Suprapubic skin (tissue), 4 donors: ENCODE measurements at regions not wholly inside any gene's neighbourhood (a gene's known extent, or its start where the extent isn't known, plus 50 kb on each side); places are given as distances from the start of the nearest gene placed in this dataset.

Experiments
- DNase-seq, 2 donors: peaks; one replicate each; pipeline ENCODE4 v3.0.0-alpha.2; 2019; ENCODE audit warnings: low spot score in 2 of 2
- H3K27ac ChIP-seq: fragments of 200-600 bp; sonication (generic); one replicate; pipeline ENCODE4 v1.5.1; 2019
- H3K27me3 ChIP-seq: fragments of 200-600 bp; sonication (generic); one replicate; pipeline ENCODE4 v1.5.1; 2019
- H3K36me3 ChIP-seq: fragments of 200-600 bp; sonication (generic); one replicate; pipeline ENCODE4 v1.5.1; 2019
- H3K4me1 ChIP-seq: fragments of 200-600 bp; sonication (generic); one replicate; pipeline ENCODE4 v1.5.1; 2019
- H3K4me3 ChIP-seq: fragments of 200-600 bp; sonication (generic); one replicate; pipeline ENCODE4 v1.5.1; 2019; ENCODE audit warnings: mild to moderate bottlenecking
- H3K9me3 ChIP-seq: fragments of 200-600 bp; sonication (generic); one replicate; pipeline ENCODE4 v1.5.1; 2019
- EP300 ChIP-seq: sonication (generic); formaldehyde crosslinking; IDR thresholded peaks from one replicate; pipeline ENCODE4 v1.6.1; 2017; ENCODE audit warnings: antibody characterized with exemption
- POLR2A ChIP-seq, 2 donors: fragments of 450-650 bp; IDR thresholded peaks; one replicate each; pipeline ENCODE4 v1.6.1; 2017; ENCODE audit warnings: antibody characterized with exemption in 2 of 2, mild to moderate bottlenecking in 2 of 2, moderate library complexity in 2 of 2
- POLR2AphosphoS5 ChIP-seq, 3 donors: sonication (generic); formaldehyde crosslinking; IDR thresholded peaks; one replicate each; pipeline ENCODE4 v1.6.1; 2017; ENCODE audit warnings: antibody characterized with exemption in 3 of 3
- WGBS: methylation state at CpG from one replicate; pipeline ENCODE4 v1.1.5; 2018; 5-methylcytosine and 5-hydroxymethylcytosine counted together
- TF ChIP-seq, protein P1 (sequence below), 2 donors: fragments of 200-600 bp in 1 of 2; fragments of 450-650 bp in 1 of 2; sonication (generic) in 1 of 2; IDR thresholded peaks; one replicate each; pipeline ENCODE4 v1.5.1; 2016 to 2019; ENCODE audit warnings: antibody characterized with exemption in 2 of 2, mild to moderate bottlenecking in 1 of 2, moderate library complexity in 1 of 2

- TF ChIP-seq EP300 (no peak), POLR2AphosphoS5 (IDR thresholded peaks at IDR 0.05) (no peak), POLR2A (IDR thresholded peaks at IDR 0.05) (no peak)
- TF ChIP-seq, protein P1, sequence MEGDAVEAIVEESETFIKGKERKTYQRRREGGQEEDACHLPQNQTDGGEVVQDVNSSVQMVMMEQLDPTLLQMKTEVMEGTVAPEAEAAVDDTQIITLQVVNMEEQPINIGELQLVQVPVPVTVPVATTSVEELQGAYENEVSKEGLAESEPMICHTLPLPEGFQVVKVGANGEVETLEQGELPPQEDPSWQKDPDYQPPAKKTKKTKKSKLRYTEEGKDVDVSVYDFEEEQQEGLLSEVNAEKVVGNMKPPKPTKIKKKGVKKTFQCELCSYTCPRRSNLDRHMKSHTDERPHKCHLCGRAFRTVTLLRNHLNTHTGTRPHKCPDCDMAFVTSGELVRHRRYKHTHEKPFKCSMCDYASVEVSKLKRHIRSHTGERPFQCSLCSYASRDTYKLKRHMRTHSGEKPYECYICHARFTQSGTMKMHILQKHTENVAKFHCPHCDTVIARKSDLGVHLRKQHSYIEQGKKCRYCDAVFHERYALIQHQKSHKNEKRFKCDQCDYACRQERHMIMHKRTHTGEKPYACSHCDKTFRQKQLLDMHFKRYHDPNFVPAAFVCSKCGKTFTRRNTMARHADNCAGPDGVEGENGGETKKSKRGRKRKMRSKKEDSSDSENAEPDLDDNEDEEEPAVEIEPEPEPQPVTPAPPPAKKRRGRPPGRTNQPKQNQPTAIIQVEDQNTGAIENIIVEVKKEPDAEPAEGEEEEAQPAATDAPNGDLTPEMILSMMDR (IDR thresholded peaks at IDR 0.05): no peak
- no peak overlapping the region for H3K4me3 ChIP-seq
- no peak for DNase-seq
- peaks cover 2% of the 10 kb centered on the region for H3K9me3 ChIP-seq
- no peaks in the 10 kb centered on the region for H3K4me1 ChIP-seq
- no peaks in the 10 kb centered on the region for H3K27me3 ChIP-seq
- WGBS: 91% methylated on average over 16 of the region's 27 CpGs
- no peaks in the 10 kb centered on the region for H3K36me3 ChIP-seq
- no peak overlapping the region for H3K27ac ChIP-seq
These were observed 590.9 kb upstream of the SLITRK5 start for GRCh38 chr13:87080100-87080779.

DNA sequence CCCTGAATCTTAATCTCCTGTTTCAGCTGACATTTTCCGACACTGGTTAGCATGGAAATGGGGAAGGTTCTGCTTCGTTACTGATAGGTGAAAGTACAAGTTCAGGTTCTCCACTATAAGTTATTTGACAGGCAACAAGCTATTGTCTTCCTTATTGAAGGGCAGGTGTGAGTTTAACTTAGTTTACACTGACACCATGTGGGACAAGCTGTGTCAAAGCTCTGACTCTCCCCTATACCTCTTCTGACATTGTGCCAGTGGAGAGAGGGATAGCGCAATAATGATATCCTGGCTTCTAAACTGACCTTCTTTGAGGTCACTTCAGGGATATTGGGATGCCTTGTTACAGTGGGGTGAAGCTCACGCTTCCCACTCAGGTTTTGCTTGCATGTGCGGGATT, 587.0 kb upstream of the SLITRK5 start:
- WGBS: 89% methylated on average over 5 of the region's 5 CpGs
- H3K27ac ChIP-seq: no peak overlapping the region
- TF ChIP-seq, protein P1 (IDR thresholded peaks at IDR 0.05): no peak
- TF ChIP-seq POLR2AphosphoS5 (IDR thresholded peaks at IDR 0.05): no peak
- no peak for TF ChIP-seq EP300
- TF ChIP-seq POLR2A (IDR thresholded peaks at IDR 0.05): no peak

GRCh38 chr13:87087741-87088140, 583.4 kb upstream of the SLITRK5 start:
- TF ChIP-seq, protein P1 (IDR thresholded peaks at IDR 0.05): no peak
- TF ChIP-seq EP300 (no peak), POLR2A (IDR thresholded peaks at IDR 0.05) (no peak), POLR2AphosphoS5 (IDR thresholded peaks at IDR 0.05) (no peak)
- no peak for DNase-seq

More for the DNA sequence above, 587.0 kb upstream of the SLITRK5 start:
- Histone ChIP-seq H3K4me1 (no peaks in the 10 kb centered on the region), H3K36me3 (no peaks in the 10 kb centered on the region), H3K27me3 (no peaks in the 10 kb centered on the region), H3K4me3 (no peak overlapping the region), H3K9me3 (peaks cover 2% of the 10 kb centered on the region)
- no peak for DNase-seq

DNA sequence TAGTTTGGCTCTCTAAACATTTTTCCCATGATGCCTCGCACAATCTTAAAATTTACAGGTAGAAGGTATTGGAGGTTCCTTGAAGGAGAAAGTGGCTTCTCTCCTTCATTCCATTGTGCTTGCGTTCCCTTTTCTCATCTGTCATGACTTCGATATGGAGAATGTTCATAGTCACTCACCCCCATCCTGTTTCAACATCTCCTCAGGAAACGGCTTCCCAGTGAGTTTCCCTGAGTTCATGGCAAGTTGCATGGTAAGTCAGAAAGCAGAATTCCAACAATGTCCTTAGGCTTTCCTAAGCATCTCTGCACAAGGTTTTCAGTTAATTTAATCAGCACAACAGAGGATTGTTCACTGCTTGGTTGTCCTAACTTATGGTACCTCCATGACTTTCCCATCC, 581.8 kb upstream of the SLITRK5 start:
- no peak overlapping the region for H3K27ac ChIP-seq
- DNase-seq: no peak
- H3K36me3 ChIP-seq: no peaks in the 10 kb centered on the region
- H3K4me3 ChIP-seq: no peak overlapping the region
- TF ChIP-seq EP300 (no peak), POLR2A (IDR thresholded peaks at IDR 0.05) (no peak), POLR2AphosphoS5 (IDR thresholded peaks at IDR 0.05) (no peak)
- TF ChIP-seq, protein P1 (IDR thresholded peaks at IDR 0.05): no peak
- no peaks in the 10 kb centered on the region for H3K9me3 ChIP-seq
- H3K4me1 ChIP-seq: no peaks in the 10 kb centered on the region
- 86% methylated on average over 4 of the region's 4 CpGs for WGBS
- no peaks in the 10 kb centered on the region for H3K27me3 ChIP-seq

More at GRCh38 chr13:87087741-87088140, 583.4 kb upstream of the SLITRK5 start:
- Histone ChIP-seq H3K36me3 (no peaks in the 10 kb centered on the region), H3K27me3 (no peaks in the 10 kb centered on the region), H3K4me1 (no peaks in the 10 kb centered on the region), H3K27ac (no peak overlapping the region), H3K9me3 (no peaks in the 10 kb centered on the region), H3K4me3 (no peak overlapping the region)
- WGBS: 78% methylated on average over 2 of the region's 2 CpGs

- 80% methylated on average over 2 of the region's 2 CpGs for WGBS
- DNase-seq: no peak
- Histone ChIP-seq H3K9me3 (no peaks in the 10 kb centered on the region), H3K4me1 (no peaks in the 10 kb centered on the region), H3K27ac (no peak overlapping the region), H3K36me3 (no peaks in the 10 kb centered on the region), H3K4me3 (no peak overlapping the region), H3K27me3 (no peaks in the 10 kb centered on the region)
- TF ChIP-seq POLR2AphosphoS5 (IDR thresholded peaks at IDR 0.05) (no peak), EP300 (no peak), POLR2A (IDR thresholded peaks at IDR 0.05) (no peak)
- TF ChIP-seq, protein P1 (IDR thresholded peaks at IDR 0.05): no peak
These were observed 577.8 kb upstream of the SLITRK5 start for GRCh38 chr13:87093399-87093798.
